ENCODE measurements at regions not wholly inside any gene's neighbourhood (a gene's known extent, or its start where the extent isn't known, plus 50 kb on each side); places are given as distances from the start of the nearest gene placed in this dataset.

GRCh38 chr7:91653286-91653685 lies 227.2 kb downstream of the MTERF1 start (continued):
- TF ChIP-seq PBX3 (IDR thresholded peaks at IDR 0.05; ENCODE audit: insufficient replicate concordance, low read depth, low read length) (no peak), BMI1 (IDR thresholded peaks at IDR 0.05; ENCODE audit: borderline replicate concordance) (no peak)

- Histone ChIP-seq H2AFZ (ENCODE audit: control insufficient read depth, low read depth, low read length) (no peak overlapping the region), H3K36me3 (ENCODE audit: control insufficient read depth in 2 of 2, insufficient read depth in 2 of 2, low read length in 1 of 2) (no peaks in the 10 kb centered on the region), H3K9me3 (replicated peaks; ENCODE audit: control insufficient read depth, insufficient read depth, low read length) (no peaks in the 10 kb centered on the region), H3K27me3 (replicated peaks in 1 of 2; ENCODE audit: control insufficient read depth in 2 of 2, insufficient read depth in 2 of 2, low read length in 1 of 2) (no peaks in the 10 kb centered on the region), H3K4me2 (ENCODE audit: control insufficient read depth, insufficient read depth) (no peak overlapping the region), H3K27ac (ENCODE audit: control insufficient read depth, insufficient read depth) (no peak overlapping the region), H3K9ac (ENCODE audit: control insufficient read depth, insufficient read depth, low read length) (no peak overlapping the region), H4K20me1 (ENCODE audit: control insufficient read depth, insufficient read depth) (no peaks in the 10 kb centered on the region), H3K4me1 (ENCODE audit: control insufficient read depth, insufficient read depth, low read length) (no peaks in the 10 kb centered on the region), H3K4me3 (no peak overlapping the region), H3K79me2 (ENCODE audit: control insufficient read depth, insufficient read depth, low read length) (no peaks in the 10 kb centered on the region)
- intact Hi-C loops (cut with micrococcal nuclease; ENCODE audit: unreplicated experiment): no loop called here
- ATAC-seq (no peak), FAIRE-seq (no peak), DNase-seq (ENCODE audit: low read depth, low spot score) (no peak)
- in situ Hi-C loops (cut with MboI): no loop called here
- ChIA-PET SMC1A (ENCODE audit: uncharacterized antibody, unreplicated experiment) (interaction anchor here (1.3 kb wide), 1 partner anchor 17 kb away, joined by 3 read pairs; no protein-coding TSS in a partner anchor), RAD21 (ENCODE audit: unreplicated experiment) (no interaction called here), CTCF (no interaction called here), POLR2A (no interaction called here)
- no peak for TF ChIP-seq ZNF622 (IDR thresholded peaks at IDR 0.05)
- no peak for TF ChIP-seq HDGF (IDR thresholded peaks at IDR 0.05)
- TF ChIP-seq NR2F1 (conservative IDR thresholded peaks at IDR 0.05): no peak
- no peak for TF ChIP-seq SMAD1 (IDR thresholded peaks at IDR 0.05; ENCODE audit: low read depth, partially characterized antibody)
- TF ChIP-seq TBL1XR1 (IDR thresholded peaks at IDR 0.05; ENCODE audit: low read depth, low read length): no peak
- TF ChIP-seq SIN3A (IDR thresholded peaks at IDR 0.05; ENCODE audit: low read depth, low read length): no peak
- TF ChIP-seq REST (IDR thresholded peaks at IDR 0.05; ENCODE audit: low read depth, low read length): no peak
- BruUV-seq (replicated peaks): no TSS peak
These were observed 224.8 kb downstream of the MTERF1 start for GRCh38 chr7:91655656-91656055.
